Activated CD8-positive, alpha-beta memory T cell treated with anti-CD3 and anti-CD28 coated beads, Interleukin-2, amount 10 ng/mL, durations not matched to agents 7 days and 5 days (primary cell): ENCODE measurements at regions not wholly inside any gene's neighbourhood (a gene's known extent, or its start where the extent isn't known, plus 50 kb on each side); places are given as distances from the start of the nearest gene placed in this dataset.
"Not testable (repeated sequence)": the region's sequence is repeated elsewhere in the genome, so short reads cannot be mapped to it uniquely, and the experiment has no call there.

Source experiments
- ATAC-seq: fragments of 150-1000 bp; cut with Tn5 transposase; one replicate; pipeline ENCODE4 v1.10.0; 2021; ENCODE audit warnings: moderate library complexity
- CTCF ChIA-PET: fragments of 350-600 bp; sonication (Branson Sonifier 250); formaldehyde crosslinking; loops from one replicate; lab custom pipeline; 2021; ENCODE audit warnings: antibody characterized with exemption; lab: Charles Lee
- DNase-seq: peaks from one replicate; pipeline ENCODE4 v3.0.0-alpha.2; 2020
- H3K27ac Mint-ChIP-seq: one replicate; pipeline ENCODE4 v1.8.0; 2021; ENCODE audit warnings: mild to moderate bottlenecking, mixed read lengths
- H3K27me3 Mint-ChIP-seq: one replicate; pipeline ENCODE4 v1.8.0; 2021; ENCODE audit warnings: mixed read lengths
- H3K36me3 Mint-ChIP-seq: one replicate; pipeline ENCODE4 v1.8.0; 2021; ENCODE audit warnings: mild to moderate bottlenecking, mixed read lengths
- H3K4me1 Mint-ChIP-seq: one replicate; pipeline ENCODE4 v1.8.0; 2021; ENCODE audit warnings: mixed read lengths
- H3K4me3 Mint-ChIP-seq: one replicate; pipeline ENCODE4 v1.8.0; 2021; ENCODE audit warnings: mild to moderate bottlenecking, moderate library complexity, mixed read lengths
- H3K9me3 Mint-ChIP-seq: one replicate; pipeline ENCODE4 v1.8.0; 2022; ENCODE audit warnings: low read depth, mixed read lengths

DNA sequence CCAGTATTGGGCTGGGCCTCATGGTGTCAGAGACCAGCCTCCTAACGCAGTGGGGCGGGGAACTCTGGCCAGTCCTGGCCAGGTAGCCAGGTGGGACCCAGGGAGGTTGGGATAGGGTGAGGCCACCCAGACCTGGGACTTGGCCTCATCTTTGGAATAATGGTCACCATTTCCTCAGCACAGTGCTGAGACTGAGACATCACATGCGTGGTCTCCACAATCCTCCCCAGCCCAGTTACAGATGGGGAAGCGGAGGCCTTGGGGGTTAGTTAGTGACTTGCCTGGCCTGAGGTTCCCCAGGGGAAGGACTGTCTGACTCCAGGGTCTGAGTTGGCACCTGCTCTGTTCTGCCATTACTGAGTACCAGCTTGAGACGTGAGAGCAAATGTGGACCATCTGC, 77.9 kb upstream of the CASZ1 start:
- Mint-ChIP-seq H3K9me3 (no peaks in the 10 kb centered on the region), H3K36me3 (no peaks in the 10 kb centered on the region), H3K4me3 (no peak overlapping the region), H3K27me3 (peaks cover 8% of the 10 kb centered on the region), H3K4me1 (no peaks in the 10 kb centered on the region), H3K27ac (no peak overlapping the region)
- ATAC-seq (no peak), DNase-seq (no peak)
- CTCF ChIA-PET: interaction anchor here (1.2 kb wide), 1 partner anchor 380 kb away, joined by 3 read pairs; no protein-coding TSS in a partner anchor

- Mint-ChIP-seq H3K9me3 (no peaks in the 10 kb centered on the region), H3K4me3 (no peak overlapping the region), H3K36me3 (no peaks in the 10 kb centered on the region), H3K27me3 (peaks cover 5% of the 10 kb centered on the region), H3K4me1 (no peaks in the 10 kb centered on the region), H3K27ac (no peak overlapping the region)
- ATAC-seq (no peak), DNase-seq (no peak)
- CTCF ChIA-PET: interaction anchor here (1.6 kb wide), 1 partner anchor 12 kb away, joined by 5 read pairs; no protein-coding TSS in a partner anchor
These were observed 81.4 kb upstream of the CASZ1 start for GRCh38 chr1:10877894-10878293.

- DNase-seq: no peak
- Mint-ChIP-seq H3K4me1 (no peaks in the 10 kb centered on the region), H3K27me3 (peaks cover 5% of the 10 kb centered on the region), H3K36me3 (no peaks in the 10 kb centered on the region), H3K4me3 (no peak overlapping the region), H3K9me3 (no peaks in the 10 kb centered on the region), H3K27ac (no peak overlapping the region)
- CTCF ChIA-PET: interaction anchor here (0.9 to 1.6 kb wide), 2 partner anchors 12 to 383 kb away, joined by 3 to 5 read pairs; no protein-coding TSS in a partner anchor
- ATAC-seq: no peak
These were observed 82.0 kb upstream of the CASZ1 start for GRCh38 chr1:10878469-10878868.

DNA sequence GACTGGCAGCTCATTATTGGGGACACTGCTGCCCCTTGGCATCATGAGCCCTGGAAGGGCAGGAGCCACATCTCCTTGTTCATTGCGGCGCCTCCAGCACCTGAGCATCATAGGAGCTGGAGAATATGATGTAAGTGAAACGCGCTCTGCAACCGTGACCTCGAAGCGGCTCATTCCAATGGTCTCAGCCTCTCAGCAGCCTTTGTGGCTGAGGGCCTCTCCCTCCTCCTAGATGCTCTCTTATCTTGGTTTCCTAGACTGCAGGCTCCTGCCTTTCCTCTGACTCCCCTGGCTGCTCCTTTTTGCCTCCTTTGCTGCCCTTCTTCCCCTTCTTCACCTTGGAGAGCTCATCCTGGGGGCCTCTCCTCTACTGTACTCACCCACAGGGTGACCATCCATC, 83.6 kb upstream of the CASZ1 start:
- Mint-ChIP-seq H3K36me3 (no peaks in the 10 kb centered on the region), H3K27ac (no peak overlapping the region), H3K9me3 (no peaks in the 10 kb centered on the region), H3K27me3 (peaks cover 9% of the 10 kb centered on the region), H3K4me1 (no peaks in the 10 kb centered on the region), H3K4me3 (no peak overlapping the region)
- DNase-seq (no peak), ATAC-seq (no peak)
- CTCF ChIA-PET: interaction anchor here (1.7 kb wide), 1 partner anchor 13 kb away, joined by 3 read pairs; no protein-coding TSS in a partner anchor

DNA sequence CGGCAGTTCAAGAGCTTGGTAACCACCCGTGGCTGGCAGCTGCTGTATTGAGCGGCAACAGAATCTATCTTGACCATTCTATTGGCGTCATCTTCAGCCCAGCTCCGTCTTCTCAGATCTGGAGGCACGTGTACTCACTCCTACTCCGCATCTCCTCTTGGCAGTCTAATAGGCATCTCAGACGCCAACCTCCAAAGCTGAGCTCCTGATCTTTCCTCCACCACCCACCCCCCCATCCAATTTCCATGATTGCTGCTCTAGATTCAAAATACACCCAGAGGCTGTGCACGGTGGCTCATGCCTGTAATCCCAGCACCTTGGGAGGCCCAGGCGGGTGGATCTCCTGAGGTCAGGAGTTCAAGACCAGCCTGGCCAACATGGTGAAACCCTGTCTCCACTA, 84.6 kb upstream of the CASZ1 start:
- ATAC-seq (no peak), DNase-seq (no peak)
- H3K36me3 Mint-ChIP-seq: no peaks in the 10 kb centered on the region
- no peaks in the 10 kb centered on the region for H3K9me3 Mint-ChIP-seq
- no peaks in the 10 kb centered on the region for H3K4me1 Mint-ChIP-seq
- no peak overlapping the region for H3K27ac Mint-ChIP-seq
- H3K4me3 Mint-ChIP-seq: no peak overlapping the region
- CTCF ChIA-PET: no interaction called here
- H3K27me3 Mint-ChIP-seq: peaks cover 16% of the 10 kb centered on the region

- ATAC-seq (no peak), DNase-seq (no peak)
- no peaks in the 10 kb centered on the region for H3K4me1 Mint-ChIP-seq
- CTCF ChIA-PET: no interaction called here
- no peak overlapping the region for H3K27ac Mint-ChIP-seq
- H3K36me3 Mint-ChIP-seq: no peaks in the 10 kb centered on the region
- peaks cover 24% of the 10 kb centered on the region for H3K27me3 Mint-ChIP-seq
- H3K4me3 Mint-ChIP-seq: no peak overlapping the region
- no peaks in the 10 kb centered on the region for H3K9me3 Mint-ChIP-seq
These were observed 85.6 kb upstream of the CASZ1 start for GRCh38 chr1:10882069-10882468.

- H3K36me3 Mint-ChIP-seq, H3K9me3 Mint-ChIP-seq, H3K4me1 Mint-ChIP-seq, CTCF ChIA-PET, H3K27ac Mint-ChIP-seq, ATAC-seq, DNase-seq, H3K4me3 Mint-ChIP-seq: not testable (repeated sequence)
- H3K27me3 Mint-ChIP-seq: peaks cover 52% of the 10 kb centered on the region
These were observed 90.6 kb upstream of the CASZ1 start for GRCh38 chr1:10887032-10887431.

- no peaks in the 10 kb centered on the region for H3K36me3 Mint-ChIP-seq
- no peak for DNase-seq
- H3K4me3 Mint-ChIP-seq: no peak overlapping the region
- peaks cover 55% of the 10 kb centered on the region for H3K27me3 Mint-ChIP-seq
- no peak overlapping the region for H3K27ac Mint-ChIP-seq
- H3K4me1 Mint-ChIP-seq: no peaks in the 10 kb centered on the region
- H3K9me3 Mint-ChIP-seq: no peaks in the 10 kb centered on the region
- no peak for ATAC-seq
- CTCF ChIA-PET: no interaction called here
These were observed 91.8 kb upstream of the CASZ1 start for GRCh38 chr1:10888291-10888690.

GRCh38 chr1:10888791-10889649, 92.6 kb upstream of the CASZ1 start:
- H3K4me3 Mint-ChIP-seq: no peak overlapping the region
- DNase-seq: no peak
- no peaks in the 10 kb centered on the region for H3K4me1 Mint-ChIP-seq
- H3K9me3 Mint-ChIP-seq: no peaks in the 10 kb centered on the region
- H3K27ac Mint-ChIP-seq: no peak overlapping the region
- H3K27me3 Mint-ChIP-seq: peaks cover 55% of the 10 kb centered on the region
- CTCF ChIA-PET: interaction anchor here (0.6 to 1.8 kb wide), 3 partner anchors 21 to 767 kb away, joined by 3 to 7 read pairs (median 3); no protein-coding TSS in a partner anchor
- no peak for ATAC-seq
- no peaks in the 10 kb centered on the region for H3K36me3 Mint-ChIP-seq

DNA sequence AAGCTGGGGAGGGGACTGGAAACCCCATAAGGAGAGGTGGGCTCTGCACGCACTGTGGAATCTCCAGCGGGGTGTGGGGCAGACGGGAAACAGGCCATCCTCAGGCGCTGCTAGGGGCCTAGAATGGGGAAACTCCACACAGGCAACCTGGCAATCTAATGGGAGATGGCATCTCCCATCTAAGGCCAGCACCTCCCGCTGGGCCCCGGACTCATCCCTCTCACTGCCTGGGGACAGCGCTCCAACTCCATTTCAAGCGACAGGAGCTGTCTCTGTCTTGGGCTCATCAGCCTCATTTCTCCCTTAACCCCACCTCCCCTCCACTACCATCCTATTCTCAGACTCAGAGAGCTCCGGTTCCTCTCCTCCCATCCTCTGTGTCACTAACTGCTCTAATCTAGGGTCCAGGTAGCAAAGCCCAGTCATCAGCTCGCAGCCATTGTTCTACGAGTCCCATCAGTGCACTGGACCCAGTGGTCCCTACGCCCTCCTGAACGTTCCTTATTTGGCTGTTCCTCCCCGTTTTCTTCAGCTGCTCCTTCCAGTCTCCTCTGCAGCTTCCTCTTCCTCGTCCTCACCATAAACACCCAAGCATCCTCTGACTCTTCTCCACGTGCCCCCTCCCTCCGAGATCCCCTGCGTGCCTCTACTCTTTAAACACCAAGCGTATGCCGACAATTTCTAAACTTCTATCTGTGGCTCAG, 93.4 kb upstream of the CASZ1 start:
- no peak for ATAC-seq
- H3K27me3 Mint-ChIP-seq: peaks cover 52% of the 10 kb centered on the region
- H3K27ac Mint-ChIP-seq: no peak overlapping the region
- H3K4me1 Mint-ChIP-seq: no peaks in the 10 kb centered on the region
- DNase-seq: no peak
- CTCF ChIA-PET: interaction anchor here (0.6 to 1.8 kb wide), 3 partner anchors 20 to 766 kb away, joined by 3 to 7 read pairs (median 3); no protein-coding TSS in a partner anchor
- H3K4me3 Mint-ChIP-seq: no peak overlapping the region
- no peaks in the 10 kb centered on the region for H3K9me3 Mint-ChIP-seq
- H3K36me3 Mint-ChIP-seq: no peaks in the 10 kb centered on the region

DNA sequence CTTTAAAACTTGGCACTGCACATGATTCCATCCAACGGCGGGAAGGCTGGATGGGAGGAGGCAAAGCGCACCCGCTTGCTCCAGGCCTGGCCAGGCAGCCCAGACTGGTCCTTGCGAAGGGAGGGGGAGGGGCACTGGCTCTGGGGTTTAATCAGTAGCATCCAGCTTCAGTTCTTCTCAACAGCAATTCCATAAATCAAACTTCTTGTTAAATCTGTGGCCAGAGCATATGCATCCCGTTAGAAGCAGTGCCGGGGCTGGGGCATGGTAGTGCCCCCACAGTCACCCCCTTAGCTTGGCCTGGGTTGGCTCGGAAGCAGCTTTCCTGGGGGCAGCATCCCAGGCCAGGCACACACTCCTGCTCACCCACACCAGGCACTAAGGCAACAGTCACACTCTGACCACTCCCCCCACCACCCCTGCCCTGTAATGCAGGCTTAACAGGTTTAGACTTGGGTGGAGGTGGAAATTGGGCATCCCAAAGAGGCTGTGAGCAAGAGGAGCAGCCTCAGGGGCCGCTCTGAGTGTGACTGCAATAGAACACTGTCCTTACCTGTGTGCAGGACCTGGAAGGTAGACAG, 94.1 kb upstream of the CASZ1 start:
- no peak for ATAC-seq
- Mint-ChIP-seq H3K36me3 (no peaks in the 10 kb centered on the region), H3K4me3 (no peak overlapping the region), H3K27me3 (peaks cover 47% of the 10 kb centered on the region), H3K27ac (no peak overlapping the region), H3K9me3 (no peaks in the 10 kb centered on the region), H3K4me1 (no peaks in the 10 kb centered on the region)
- CTCF ChIA-PET: interaction anchor here (1.6 to 1.8 kb wide), 2 partner anchors 19 to 23 kb away, joined by 3 to 7 read pairs; no protein-coding TSS in a partner anchor
- no peak for DNase-seq

- H3K4me1 Mint-ChIP-seq: no peaks in the 10 kb centered on the region
- no peak for ATAC-seq
- H3K9me3 Mint-ChIP-seq: no peaks in the 10 kb centered on the region
- no peaks in the 10 kb centered on the region for H3K36me3 Mint-ChIP-seq
- H3K27me3 Mint-ChIP-seq: peaks cover 44% of the 10 kb centered on the region
- CTCF ChIA-PET: no interaction called here
- H3K4me3 Mint-ChIP-seq: no peak overlapping the region
- no peak for DNase-seq
- no peak overlapping the region for H3K27ac Mint-ChIP-seq
These were observed 94.6 kb upstream of the CASZ1 start for GRCh38 chr1:10891091-10891490.
